Endothelial cell of umbilical vein (primary cell): ENCODE measurements at regions not wholly inside any gene's neighbourhood (a gene's known extent, or its start where the extent isn't known, plus 50 kb on each side); places are given as distances from the start of the nearest gene placed in this dataset.

Source experiments
- BruUV-seq: library from RNA; stranded (reverse); fragments of 400-500 nt; replicated peaks from 2 replicates; lab custom pipeline; 2021; lab: Mats Ljungman, UMichigan
- CTCF ChIA-PET: fragments of 300-600, 350-600 bp; sonication (Branson Sonifier 250); formaldehyde crosslinking; loops from one replicate; lab custom pipeline; 2021; ENCODE audit warnings: antibody characterized with exemption, inconsistent platforms; lab: Charles Lee
- POLR2A ChIA-PET: fragments of 300-600, 350-600 bp; sonication (Branson Sonifier 250); formaldehyde crosslinking; loops from one replicate; lab custom pipeline; 2021; ENCODE audit warnings: antibody characterized with exemption, inconsistent platforms; lab: Charles Lee
- DNase-seq: peaks from one replicate; pipeline ENCODE4 v3.0.0-alpha.2; 2011; ENCODE audit warnings: low read depth, low spot score
- FAIRE-seq: peaks from 2 replicates; lab custom pipeline; 2011; peaks lifted over from hg19 to GRCh38; lab: Jason Lieb, UNC
- H2AFZ ChIP-seq: 2 replicates; pipeline ENCODE4 v1.6.0; 2012; ENCODE audit warnings: low read depth, low read length, control low read depth, inconsistent platforms
- H3K27ac ChIP-seq: 2 replicates; pipeline ENCODE4 v1.5.1; 2011; ENCODE audit warnings: low read depth, mild to moderate bottlenecking, control low read depth, low read length, moderate library complexity; ENCODE audit not compliant: insufficient read depth
- H3K27me3 ChIP-seq, 2 experiments: 2 replicates each; pipeline versions ENCODE4 v1.6.0 to v1.6.1; 2011; ENCODE audit warnings: low read length in 2 of 2, mixed read lengths in 1 of 2; ENCODE audit not compliant: control insufficient read depth in 2 of 2, insufficient read depth in 2 of 2
- H3K36me3 ChIP-seq, 2 experiments: 2 replicates in 1 of 2; 3 replicates in 1 of 2; pipeline ENCODE4 v1.5.1; 2011; ENCODE audit warnings: low read length in 2 of 2, mild to moderate bottlenecking in 1 of 2, moderate library complexity in 1 of 2; ENCODE audit not compliant: control insufficient read depth in 2 of 2, insufficient read depth in 2 of 2; ENCODE audit errors: extremely low read depth in 1 of 2
- H3K4me1 ChIP-seq: 3 replicates; pipeline ENCODE4 v1.5.1; 2011; ENCODE audit warnings: mild to moderate bottlenecking, low read length; ENCODE audit not compliant: control insufficient read depth, insufficient read depth; ENCODE audit errors: extremely low read depth
- H3K4me2 ChIP-seq: 2 replicates; pipeline ENCODE4 v1.6.1; 2011; ENCODE audit warnings: low read length, control low read depth, mixed read lengths; ENCODE audit not compliant: insufficient read depth
- H3K4me3 ChIP-seq, 3 experiments: fragments of 200-600 bp in 1 of 3; sonication (generic), shearing (Covaris generic) in 1 of 3; replicated peaks in 1 of 3; 2 replicates each; pipeline ENCODE4 v1.5.1; 2011 to 2016; ENCODE audit warnings: control low read depth in 3 of 3, low read length in 3 of 3, mild to moderate bottlenecking in 2 of 3, inconsistent platforms in 1 of 3, low read depth in 1 of 3, moderate library complexity in 1 of 3; ENCODE audit not compliant: insufficient read depth in 1 of 3
- H3K79me2 ChIP-seq: 2 replicates; pipeline ENCODE4 v1.6.0; 2012; ENCODE audit warnings: low read length, inconsistent platforms; ENCODE audit not compliant: control insufficient read depth, insufficient read depth
- H3K9ac ChIP-seq: replicated peaks from 2 replicates; pipeline ENCODE3; 2011; ENCODE audit warnings: low read length, control low read depth; ENCODE audit not compliant: insufficient read depth; ENCODE audit errors: extremely low read depth
- H3K9me1 ChIP-seq: replicated peaks from 3 replicates; pipeline ENCODE4 v1.6.0; 2011; ENCODE audit warnings: mild to moderate bottlenecking, low read length; ENCODE audit not compliant: control insufficient read depth, insufficient read depth; ENCODE audit errors: extremely low read depth
- H3K9me3 ChIP-seq: replicated peaks from 2 replicates; pipeline ENCODE4 v1.5.1; 2012; ENCODE audit warnings: low read length, inconsistent platforms; ENCODE audit not compliant: control insufficient read depth, insufficient read depth
- H4K20me1 ChIP-seq: replicated peaks from 2 replicates; pipeline ENCODE3; 2011; ENCODE audit warnings: mild to moderate bottlenecking, low read length; ENCODE audit not compliant: control insufficient read depth, insufficient read depth; ENCODE audit errors: extremely low read depth
- EZH2 ChIP-seq: IDR thresholded peaks from 2 replicates; pipeline ENCODE4 v1.6.1; 2012; ENCODE audit warnings: borderline replicate concordance, low read depth, mild to moderate bottlenecking, moderate library complexity, low read length, inconsistent platforms; ENCODE audit not compliant: severe bottlenecking
- FOS ChIP-seq: IDR thresholded peaks from 2 replicates; pipeline ENCODE4 v1.6.1; 2011; ENCODE audit warnings: mild to moderate bottlenecking, low read length, moderate library complexity, borderline replicate concordance; ENCODE audit not compliant: insufficient read depth
- GATA2 ChIP-seq: IDR thresholded peaks from 2 replicates; pipeline ENCODE4 v1.7.0; 2011; ENCODE audit warnings: low read depth, mild to moderate bottlenecking, moderate library complexity, mixed read lengths, low read length; ENCODE audit not compliant: insufficient read length, insufficient read depth
- JUN ChIP-seq: IDR thresholded peaks from 2 replicates; pipeline ENCODE4 v1.6.1; 2011; ENCODE audit warnings: borderline replicate concordance, low read depth; ENCODE audit not compliant: insufficient read length, insufficient read depth
- MYC ChIP-seq: IDR thresholded peaks from one replicate; pipeline ENCODE4 v1.6.1; 2011; ENCODE audit warnings: mild to moderate bottlenecking, low read depth, low read length
- POLR2A ChIP-seq: IDR thresholded peaks from 2 replicates; pipeline ENCODE4 v1.6.1; 2012; ENCODE audit warnings: low read depth, mild to moderate bottlenecking, control low read depth, low read length
- POLR2AphosphoS5 ChIP-seq: IDR thresholded peaks from 2 replicates; pipeline ENCODE4 v1.6.1; 2012; ENCODE audit warnings: low read depth, mild to moderate bottlenecking, control low read depth, low read length, moderate library complexity; ENCODE audit not compliant: insufficient read depth
- dilution Hi-C: fragments of 300-500 bp; cut with MboI; formaldehyde crosslinking; loops from one replicate; pipeline ENCODE4 v1.15.0; 2019; ENCODE audit warnings: low sequenced_read_pairs; ENCODE audit not compliant: extremely low pct_ligation_motif_present
- intact Hi-C: fragments of 100-400 bp; cut with micrococcal nuclease; formaldehyde crosslinking; loops from one replicate; pipeline ENCODE4 v1.10.0; 2022
- TF ChIP-seq, protein P1 (sequence below): IDR thresholded peaks from 2 replicates; pipeline ENCODE4 v1.6.1; 2011; ENCODE audit not compliant: insufficient read depth, insufficient read length
- TF ChIP-seq, protein P2 (sequence below), 2 donors: IDR thresholded peaks; 1 replicate in 1 of 2; 2 replicates in 1 of 2; pipeline ENCODE4 v1.5.1; 2011; ENCODE audit warnings: low read length in 2 of 2, mild to moderate bottlenecking in 2 of 2, moderate library complexity in 2 of 2, control low read depth in 1 of 2, inconsistent platforms in 1 of 2, low read depth in 1 of 2; ENCODE audit not compliant: insufficient read depth in 1 of 2; ENCODE audit errors: extremely low read depth in 1 of 2

DNA sequence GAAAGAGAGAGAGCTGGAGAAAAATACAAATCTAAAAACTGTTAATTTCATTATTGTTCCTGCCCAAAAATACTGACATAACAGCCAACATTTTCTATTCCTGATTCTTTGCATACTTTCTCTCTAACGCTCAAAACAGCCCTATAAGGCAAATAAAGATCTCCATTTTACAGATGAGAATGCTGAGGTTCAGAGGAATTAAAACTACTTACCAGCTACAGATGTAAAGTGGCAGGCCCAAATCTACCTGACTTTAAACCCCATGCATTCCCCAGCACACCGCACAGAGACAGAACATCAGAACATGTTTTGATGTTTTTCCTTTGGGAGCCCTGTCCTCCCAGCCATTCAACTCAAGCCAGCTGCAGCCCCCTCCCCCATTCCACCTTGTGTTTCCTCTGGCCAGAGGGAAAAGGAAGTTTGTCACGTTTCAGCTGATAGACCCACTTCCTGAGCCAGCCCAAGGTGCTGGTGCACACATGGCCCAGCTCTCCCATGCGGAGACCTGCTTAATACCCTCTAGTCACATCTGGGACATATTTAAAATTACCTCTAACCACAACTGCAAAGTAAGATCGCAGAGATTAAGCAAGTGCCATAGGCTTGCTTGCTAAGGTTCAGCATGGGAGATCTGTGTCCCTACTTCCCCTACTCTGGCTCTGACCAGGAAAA lies 133.1 kb upstream of the NFIA start:
- no peak overlapping the region for H3K4me3 ChIP-seq
- H3K27me3 ChIP-seq: no peaks in the 10 kb centered on the region
- DNase-seq (peak; percentile 81), FAIRE-seq (peak; percentile 81)
- no peaks in the 10 kb centered on the region for H3K9me1 ChIP-seq
- no peak overlapping the region for H3K9ac ChIP-seq
- no TSS peak for BruUV-seq
- peaks cover 29% of the 10 kb centered on the region for H3K4me1 ChIP-seq
- CTCF ChIA-PET: interaction anchor here (0.8 to 1.7 kb wide), 7 partner anchors 12 to 668 kb away, joined by 3 to 7 read pairs (median 5); no protein-coding TSS in a partner anchor
- dilution Hi-C loops: no loop called here
- peak overlapping the region; percentile 44 for H3K4me2 ChIP-seq
- no peaks in the 10 kb centered on the region for H3K79me2 ChIP-seq
- POLR2A ChIA-PET: interaction anchor here (0.5 to 1.0 kb wide), 3 partner anchors 10 to 74 kb away, joined by 3 to 5 read pairs (median 3); no protein-coding TSS in a partner anchor
- no peak for TF ChIP-seq POLR2A
- TF ChIP-seq JUN: peak; percentile 55
- peak; percentile 84 for TF ChIP-seq POLR2AphosphoS5
- TF ChIP-seq, protein P1, sequence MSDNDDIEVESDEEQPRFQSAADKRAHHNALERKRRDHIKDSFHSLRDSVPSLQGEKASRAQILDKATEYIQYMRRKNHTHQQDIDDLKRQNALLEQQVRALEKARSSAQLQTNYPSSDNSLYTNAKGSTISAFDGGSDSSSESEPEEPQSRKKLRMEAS: peak; percentile 41
- peak; percentile 76 for TF ChIP-seq GATA2
- TF ChIP-seq MYC: peak; percentile 84
- peak; percentile 46 for TF ChIP-seq FOS
- TF ChIP-seq, protein P2, sequence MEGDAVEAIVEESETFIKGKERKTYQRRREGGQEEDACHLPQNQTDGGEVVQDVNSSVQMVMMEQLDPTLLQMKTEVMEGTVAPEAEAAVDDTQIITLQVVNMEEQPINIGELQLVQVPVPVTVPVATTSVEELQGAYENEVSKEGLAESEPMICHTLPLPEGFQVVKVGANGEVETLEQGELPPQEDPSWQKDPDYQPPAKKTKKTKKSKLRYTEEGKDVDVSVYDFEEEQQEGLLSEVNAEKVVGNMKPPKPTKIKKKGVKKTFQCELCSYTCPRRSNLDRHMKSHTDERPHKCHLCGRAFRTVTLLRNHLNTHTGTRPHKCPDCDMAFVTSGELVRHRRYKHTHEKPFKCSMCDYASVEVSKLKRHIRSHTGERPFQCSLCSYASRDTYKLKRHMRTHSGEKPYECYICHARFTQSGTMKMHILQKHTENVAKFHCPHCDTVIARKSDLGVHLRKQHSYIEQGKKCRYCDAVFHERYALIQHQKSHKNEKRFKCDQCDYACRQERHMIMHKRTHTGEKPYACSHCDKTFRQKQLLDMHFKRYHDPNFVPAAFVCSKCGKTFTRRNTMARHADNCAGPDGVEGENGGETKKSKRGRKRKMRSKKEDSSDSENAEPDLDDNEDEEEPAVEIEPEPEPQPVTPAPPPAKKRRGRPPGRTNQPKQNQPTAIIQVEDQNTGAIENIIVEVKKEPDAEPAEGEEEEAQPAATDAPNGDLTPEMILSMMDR (IDR thresholded peaks at IDR 0.05; ENCODE audit: extremely low read depth in 1 of 2, insufficient read depth in 1 of 2, low read depth in 1 of 2, low read length in 2 of 2): no peak
- TF ChIP-seq EZH2: no peak
- H2AFZ ChIP-seq: no peak overlapping the region
- no peaks in the 10 kb centered on the region for H4K20me1 ChIP-seq
- peak overlapping the region; percentile 54 for H3K27ac ChIP-seq
- H3K36me3 ChIP-seq: no peaks in the 10 kb centered on the region
- no peaks in the 10 kb centered on the region for H3K9me3 ChIP-seq
- intact Hi-C loops: loop anchor here (1.0 kb wide), 2 partner anchors 11 to 12 kb away; no protein-coding TSS in a partner anchor
